GM19463 (cell line): ENCODE measurements at regions not wholly inside any gene's neighbourhood (a gene's known extent, or its start where the extent isn't known, plus 50 kb on each side); places are given as distances from the start of the nearest gene placed in this dataset.
"Not testable (repeated sequence)": the region's sequence is repeated elsewhere in the genome, so short reads cannot be mapped to it uniquely, and the experiment has no call there.

ENCODE experiments used
- ATAC-seq: cut with Tn5 transposase; IDR thresholded peaks from one replicate; pipeline ENCODE4 v1.9.1; 2021; ENCODE audit warnings: mild to moderate bottlenecking, moderate library complexity; ENCODE audit not compliant: unreplicated experiment

- ATAC-seq: no peak
Measured at GRCh38 chr5:109989161-109989560, 299.4 kb downstream of the MAN2A1 start.

- no peak for ATAC-seq
Measured at GRCh38 chr5:109989994-109990722, 300.4 kb downstream of the MAN2A1 start.

- no peak for ATAC-seq
Measured at GRCh38 chr5:109990723-109991359, 301.1 kb downstream of the MAN2A1 start.

- ATAC-seq: no peak
Measured at GRCh38 chr5:109992264-109992915, 302.7 kb downstream of the MAN2A1 start.

- no peak for ATAC-seq
Measured at GRCh38 chr5:109994135-109994534, 304.4 kb downstream of the MAN2A1 start.

- ATAC-seq: no peak
Measured at GRCh38 chr5:109996246-109996645, 306.5 kb downstream of the MAN2A1 start.

GRCh38 chr5:109997161-109997560 is 307.4 kb downstream of the MAN2A1 start:
- ATAC-seq: no peak

- no peak for ATAC-seq
Measured at GRCh38 chr5:109998208-109998607, 308.5 kb downstream of the MAN2A1 start.

- no peak for ATAC-seq
Measured at GRCh38 chr5:109998726-109999125, 309.0 kb downstream of the MAN2A1 start.

- no peak for ATAC-seq
Measured at GRCh38 chr5:110001648-110002047, 311.9 kb downstream of the MAN2A1 start.

GRCh38 chr5:110002652-110003051 is 312.9 kb downstream of the MAN2A1 start:
- ATAC-seq: no peak

- not testable (repeated sequence) for ATAC-seq
Measured at GRCh38 chr5:110005907-110006562, 316.3 kb downstream of the MAN2A1 start.

- ATAC-seq: no peak
Measured at GRCh38 chr5:110007101-110007500, 317.4 kb downstream of the MAN2A1 start.

GRCh38 chr5:110008131-110008530 is 318.4 kb downstream of the MAN2A1 start:
- ATAC-seq: no peak

- ATAC-seq: no peak
Measured at GRCh38 chr5:110012145-110012544, 322.4 kb downstream of the MAN2A1 start.

GRCh38 chr5:110013017-110013416 is 323.3 kb downstream of the MAN2A1 start:
- ATAC-seq: no peak

GRCh38 chr5:110017854-110018253 is 328.1 kb downstream of the MAN2A1 start:
- ATAC-seq: no peak

- ATAC-seq: no peak
Measured at GRCh38 chr5:110018509-110018908, 328.8 kb downstream of the MAN2A1 start.

GRCh38 chr5:110019119-110019518 is 329.4 kb downstream of the MAN2A1 start:
- no peak for ATAC-seq

GRCh38 chr5:110019780-110020179 is 330.1 kb downstream of the MAN2A1 start:
- no peak for ATAC-seq

GRCh38 chr5:110021251-110021650 is 331.5 kb downstream of the MAN2A1 start:
- no peak for ATAC-seq

- no peak for ATAC-seq
Measured at GRCh38 chr5:110025160-110025559, 335.4 kb downstream of the MAN2A1 start.
